Caco-2 (cell line): ENCODE measurements at regions not wholly inside any gene's neighbourhood (a gene's known extent, or its start where the extent isn't known, plus 50 kb on each side); places are given as distances from the start of the nearest gene placed in this dataset.

ENCODE experiments used
- BruUV-seq: library from RNA; stranded (reverse); fragments of 400-500 nt; replicated peaks from 2 replicates; lab custom pipeline; 2021; lab: Mats Ljungman, UMichigan
- CTCF ChIA-PET: fragments of 300-600 bp; sonication (Branson Sonifier 250); formaldehyde crosslinking; loops from one replicate; lab custom pipeline; 2022; ENCODE audit warnings: antibody characterized with exemption; lab: Charles Lee
- POLR2A ChIA-PET: fragments of 300-600 bp; sonication (Branson Sonifier 250); formaldehyde crosslinking; loops from one replicate; lab custom pipeline; 2022; ENCODE audit warnings: antibody characterized with exemption; lab: Charles Lee
- DNase-seq, 2 experiments: peaks; one replicate each; pipeline versions ENCODE4 v3.0.0 to v3.0.0-alpha.2; 2020 to 2022
- H3K27me3 ChIP-seq: replicated peaks from 2 replicates; pipeline ENCODE4 v1.6.0; 2011; ENCODE audit warnings: low read length; ENCODE audit not compliant: control insufficient read depth, insufficient read depth
- H3K36me3 ChIP-seq: 2 replicates; pipeline ENCODE4 v1.5.1; 2011; ENCODE audit warnings: low read length; ENCODE audit not compliant: control insufficient read depth, insufficient read depth
- H3K4me1 ChIP-seq: fragments of 250-450 bp; sonication (Bioruptor Pico); 2 replicates; pipeline ENCODE4 v1.5.1; 2020; ENCODE audit warnings: mild to moderate bottlenecking
- H3K4me3 ChIP-seq: 2 replicates; pipeline ENCODE4 v1.5.1; 2011; ENCODE audit warnings: low read depth, mild to moderate bottlenecking, control low read depth, low read length
- H3K9me3 ChIP-seq: fragments of 250-450 bp; sonication (Bioruptor Pico); 2 replicates; pipeline ENCODE4 v1.5.1; 2020; ENCODE audit warnings: mild to moderate bottlenecking, moderate library complexity
- H3K27ac Mint-ChIP-seq: one replicate; pipeline ENCODE4 v1.8.0; 2022; ENCODE audit warnings: mixed read lengths; ENCODE audit not compliant: unreplicated experiment
- H3K27me3 Mint-ChIP-seq: one replicate; pipeline ENCODE4 v1.8.0; 2022; ENCODE audit warnings: mixed read lengths; ENCODE audit not compliant: insufficient read depth, unreplicated experiment
- H3K36me3 Mint-ChIP-seq: one replicate; pipeline ENCODE4 v1.8.0; 2022; ENCODE audit warnings: mild to moderate bottlenecking, mixed read lengths; ENCODE audit not compliant: insufficient read depth, unreplicated experiment
- H3K4me1 Mint-ChIP-seq: one replicate; pipeline ENCODE4 v1.8.0; 2022; ENCODE audit warnings: low read depth, mixed read lengths; ENCODE audit not compliant: unreplicated experiment
- H3K4me3 Mint-ChIP-seq: one replicate; pipeline ENCODE4 v1.8.0; 2022; ENCODE audit warnings: mild to moderate bottlenecking, moderate library complexity, mixed read lengths; ENCODE audit not compliant: unreplicated experiment
- H3K9me3 Mint-ChIP-seq: one replicate; pipeline ENCODE4 v1.8.0; 2022; ENCODE audit warnings: mixed read lengths; ENCODE audit not compliant: unreplicated experiment
- CTCF ChIP-seq, 2 experiments: fragments of 200-600 bp in 1 of 2; IDR thresholded peaks; 1 replicate in 1 of 2; 2 replicates in 1 of 2; pipeline versions ENCODE4 v1.5.1 to v1.8.0; 2011 to 2022; ENCODE audit warnings: antibody characterized with exemption in 1 of 2, control low read depth in 1 of 2, inconsistent platforms in 1 of 2, low read depth in 1 of 2, low read length in 1 of 2, mild to moderate bottlenecking in 1 of 2, moderate library complexity in 1 of 2; ENCODE audit not compliant: insufficient read depth in 1 of 2, severe bottlenecking in 1 of 2, unreplicated experiment in 1 of 2
- intact Hi-C: fragments of 100-400 bp; cut with micrococcal nuclease; formaldehyde crosslinking; loops from one replicate; pipeline ENCODE4 v1.10.0; 2022; ENCODE audit not compliant: unreplicated experiment

GRCh38 chr2:126356631-126357030, 299.3 kb upstream of the GYPC start:
- intact Hi-C loops, result no loop called here
- TF ChIP-seq CTCF (IDR thresholded peaks at IDR 0.05; ENCODE audit: insufficient read depth in 1 of 2, low read depth in 1 of 2, low read length in 1 of 2, severe bottlenecking in 1 of 2, unreplicated experiment in 1 of 2), result no peak
- no peak overlapping the region for H3K4me3 Mint-ChIP-seq

GRCh38 chr2:126358122-126358521, 297.8 kb upstream of the GYPC start:
- peaks cover 6% of the 10 kb centered on the region for H3K27me3 Mint-ChIP-seq
- no peak overlapping the region for H3K4me3 Mint-ChIP-seq
- ChIA-PET POLR2A (no interaction called here), CTCF (no interaction called here)
- intact Hi-C loops, result no loop called here
- H3K36me3 ChIP-seq, result no peaks in the 10 kb centered on the region
- no peaks in the 10 kb centered on the region for H3K4me1 Mint-ChIP-seq
- TF ChIP-seq CTCF (IDR thresholded peaks at IDR 0.05; ENCODE audit: insufficient read depth in 1 of 2, low read depth in 1 of 2, low read length in 1 of 2, severe bottlenecking in 1 of 2, unreplicated experiment in 1 of 2), result no peak
- DNase-seq, result no peak
- H3K27ac Mint-ChIP-seq, result no peak overlapping the region
- BruUV-seq, result no TSS peak
- peaks cover 2% of the 10 kb centered on the region; the same call in 1 of the 2 replicates for H3K9me3 ChIP-seq
- no peaks in the 10 kb centered on the region for H3K36me3 Mint-ChIP-seq
- no peaks in the 10 kb centered on the region for H3K9me3 Mint-ChIP-seq
- no peaks in the 10 kb centered on the region for H3K27me3 ChIP-seq
- H3K4me3 ChIP-seq, result no peak overlapping the region
- no peaks in the 10 kb centered on the region for H3K4me1 ChIP-seq

More at GRCh38 chr2:126356631-126357030, 299.3 kb upstream of the GYPC start:
- no peaks in the 10 kb centered on the region for H3K4me1 ChIP-seq
- H3K9me3 ChIP-seq, result peaks cover 5% of the 10 kb centered on the region; the same call in 1 of the 2 replicates
- Mint-ChIP-seq H3K27ac (no peak overlapping the region), H3K27me3 (peaks cover 6% of the 10 kb centered on the region), H3K9me3 (no peaks in the 10 kb centered on the region), H3K36me3 (no peaks in the 10 kb centered on the region), H3K4me1 (no peaks in the 10 kb centered on the region)
- DNase-seq, result no peak
- H3K27me3 ChIP-seq, result no peaks in the 10 kb centered on the region
- BruUV-seq, result no TSS peak
- POLR2A ChIA-PET, result no interaction called here
- CTCF ChIA-PET, result no interaction called here
- no peaks in the 10 kb centered on the region for H3K36me3 ChIP-seq
- no peak overlapping the region for H3K4me3 ChIP-seq

GRCh38 chr2:126359494-126359893, 296.5 kb upstream of the GYPC start:
- peaks cover 10% of the 10 kb centered on the region for H3K27me3 Mint-ChIP-seq
- H3K9me3 Mint-ChIP-seq, result no peaks in the 10 kb centered on the region
- DNase-seq, result peak in 1 of 2 experiments; percentile 50

More at GRCh38 chr2:126359494-126359893, 296.5 kb upstream of the GYPC start:
- no TSS peak for BruUV-seq
- no peaks in the 10 kb centered on the region for H3K36me3 ChIP-seq
- intact Hi-C loops, result loop anchor here (1.0 kb wide), 1 partner anchor 418 kb away; no protein-coding TSS in a partner anchor
- no peaks in the 10 kb centered on the region for H3K4me1 ChIP-seq
- CTCF ChIA-PET, result no interaction called here
- peaks cover 2% of the 10 kb centered on the region; the same call in 1 of the 2 replicates for H3K9me3 ChIP-seq
- POLR2A ChIA-PET, result no interaction called here
- Mint-ChIP-seq H3K4me3 (no peak overlapping the region), H3K36me3 (no peaks in the 10 kb centered on the region), H3K27ac (no peak overlapping the region), H3K4me1 (no peaks in the 10 kb centered on the region)
- TF ChIP-seq CTCF (IDR thresholded peaks at IDR 0.05; ENCODE audit: insufficient read depth in 1 of 2, low read depth in 1 of 2, low read length in 1 of 2, severe bottlenecking in 1 of 2, unreplicated experiment in 1 of 2), result peak; percentile 48 to 53
- no peaks in the 10 kb centered on the region for H3K27me3 ChIP-seq
- H3K4me3 ChIP-seq, result no peak overlapping the region
